IPS DF 6.9 (cell line): ENCODE measurements at regions not wholly inside any gene's neighbourhood (a gene's known extent, or its start where the extent isn't known, plus 50 kb on each side); places are given as distances from the start of the nearest gene placed in this dataset.

Experiments
- DNase-seq: peaks from one replicate; pipeline ENCODE4 v3.0.0-alpha.2; 2013; ENCODE audit warnings: low read depth, low spot score
- H3K27ac ChIP-seq: one replicate; pipeline ENCODE4 v1.5.1; 2013; ENCODE audit warnings: low read length, control low read depth
- H3K27me3 ChIP-seq: 2 replicates; pipeline ENCODE4 v1.6.1; 2013; ENCODE audit warnings: mild to moderate bottlenecking, low read length; ENCODE audit not compliant: control insufficient read depth, insufficient read depth
- H3K36me3 ChIP-seq: 2 replicates; pipeline ENCODE4 v1.6.1; 2013; ENCODE audit warnings: low read length; ENCODE audit not compliant: control insufficient read depth, insufficient read depth
- H3K4me1 ChIP-seq: 2 replicates; pipeline ENCODE4 v1.6.1; 2013; ENCODE audit warnings: low read length; ENCODE audit not compliant: control insufficient read depth, insufficient read depth
- H3K4me3 ChIP-seq: 2 replicates; pipeline ENCODE4 v1.5.1; 2013; ENCODE audit warnings: mild to moderate bottlenecking, low read length
- H3K9me3 ChIP-seq: 2 replicates; pipeline ENCODE4 v1.6.1; 2013; ENCODE audit warnings: low read length, inconsistent platforms; ENCODE audit not compliant: control insufficient read depth, insufficient read depth
- WGBS: extraction: QIAGEN DNeasy Blood & Tissue Kit; methylation state at CpG from one replicate; pipeline ENCODE4 v1.1.7; 2013; ENCODE audit warnings: mixed read lengths, missing lambda C conversion rate; ENCODE audit not compliant: insufficient read length, insufficient coverage; 5-methylcytosine and 5-hydroxymethylcytosine counted together

DNA sequence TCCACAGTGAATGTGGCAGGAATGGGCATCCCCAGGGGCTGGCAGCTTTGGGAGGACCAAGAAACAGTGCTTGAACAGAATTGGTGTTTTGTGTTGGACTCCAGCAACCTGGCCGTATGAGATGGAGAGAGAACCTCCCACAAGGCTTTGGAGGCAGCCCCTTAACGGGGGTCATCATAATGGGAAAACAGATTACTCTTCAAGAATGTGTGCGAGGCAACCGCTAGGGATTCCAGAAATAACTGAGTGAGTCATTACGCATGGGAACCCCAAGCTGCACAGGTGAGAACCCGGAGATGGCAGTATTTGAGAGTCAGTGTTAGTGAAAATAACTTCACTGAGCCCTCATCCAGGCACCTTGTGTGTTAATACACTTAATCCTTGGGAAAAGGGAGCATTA is 567.8 kb upstream of the TBX3 start:
- no peaks in the 10 kb centered on the region for H3K27me3 ChIP-seq
- H3K9me3 ChIP-seq: no peaks in the 10 kb centered on the region
- H3K4me1 ChIP-seq: 0 out of 2 replicates have a peak, but pooled peaks cover 1% of the 10 kb centered on the region
- WGBS: no CpG with 5 or more reads among the region's 6 CpGs
- DNase-seq: no peak
- no peaks in the 10 kb centered on the region for H3K36me3 ChIP-seq
- H3K4me3 ChIP-seq: no peak overlapping the region
- no peak overlapping the region for H3K27ac ChIP-seq

DNA sequence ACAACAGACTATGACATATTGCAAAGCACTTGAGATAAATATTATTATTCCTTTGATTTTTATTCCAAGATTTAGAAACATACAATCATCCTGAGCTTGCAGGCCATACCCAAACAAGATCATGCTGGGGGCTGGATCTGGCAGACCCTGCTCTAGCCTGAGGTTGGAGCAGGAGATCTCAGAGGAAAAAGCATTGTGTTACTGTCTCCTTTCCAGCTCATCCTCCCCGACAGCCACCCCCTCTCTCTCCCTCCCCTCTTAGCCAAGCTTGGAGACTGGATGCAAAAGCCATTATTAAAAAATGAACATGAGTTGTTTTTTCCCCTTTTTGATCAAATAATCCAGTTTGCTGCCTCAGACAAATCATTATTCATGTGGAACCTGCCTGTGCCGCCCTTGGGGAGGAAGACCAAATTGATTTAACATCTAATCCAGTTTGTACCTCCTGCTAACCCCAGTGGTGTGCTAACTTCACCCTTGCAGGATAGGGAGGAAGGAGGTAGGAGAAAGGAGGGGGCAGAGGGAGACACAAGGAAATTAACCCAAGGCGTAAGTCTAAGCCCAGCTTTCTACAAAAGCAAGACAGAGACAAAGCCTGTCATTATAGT is 565.8 kb upstream of the TBX3 start:
- no CpG with 5 or more reads among the region's 3 CpGs for WGBS
- Histone ChIP-seq H3K4me3 (no peak overlapping the region), H3K36me3 (no peaks in the 10 kb centered on the region), H3K4me1 (0 out of 2 replicates have a peak, but pooled peaks cover 1% of the 10 kb centered on the region), H3K27ac (no peak overlapping the region), H3K9me3 (no peaks in the 10 kb centered on the region), H3K27me3 (no peaks in the 10 kb centered on the region)
- no peak for DNase-seq

DNA sequence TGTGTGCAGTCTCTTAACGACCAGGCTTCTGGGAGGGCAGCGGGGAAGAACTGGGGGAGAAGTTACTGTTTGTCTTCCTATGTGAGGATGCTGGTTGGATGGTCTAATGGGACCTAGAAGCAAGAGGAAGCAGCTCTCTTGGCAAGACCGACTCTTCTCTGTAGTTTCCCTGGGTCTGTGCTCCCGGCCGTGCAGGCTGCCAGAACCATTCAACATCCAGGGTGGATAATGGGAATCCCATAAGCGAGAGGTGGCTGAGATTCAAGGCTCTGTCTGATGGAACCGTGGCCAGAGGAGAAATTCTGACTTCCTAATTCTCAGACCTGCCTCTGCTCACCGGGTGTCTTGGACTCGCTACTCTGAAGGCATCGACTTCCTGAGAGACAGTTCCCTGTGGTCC is 561.0 kb upstream of the TBX3 start:
- Histone ChIP-seq H3K27me3 (no peaks in the 10 kb centered on the region), H3K36me3 (no peaks in the 10 kb centered on the region), H3K9me3 (no peaks in the 10 kb centered on the region), H3K4me1 (no peaks in the 10 kb centered on the region), H3K4me3 (no peak overlapping the region), H3K27ac (no peak overlapping the region)
- no CpG with 5 or more reads among the region's 10 CpGs for WGBS
- DNase-seq: no peak

DNA sequence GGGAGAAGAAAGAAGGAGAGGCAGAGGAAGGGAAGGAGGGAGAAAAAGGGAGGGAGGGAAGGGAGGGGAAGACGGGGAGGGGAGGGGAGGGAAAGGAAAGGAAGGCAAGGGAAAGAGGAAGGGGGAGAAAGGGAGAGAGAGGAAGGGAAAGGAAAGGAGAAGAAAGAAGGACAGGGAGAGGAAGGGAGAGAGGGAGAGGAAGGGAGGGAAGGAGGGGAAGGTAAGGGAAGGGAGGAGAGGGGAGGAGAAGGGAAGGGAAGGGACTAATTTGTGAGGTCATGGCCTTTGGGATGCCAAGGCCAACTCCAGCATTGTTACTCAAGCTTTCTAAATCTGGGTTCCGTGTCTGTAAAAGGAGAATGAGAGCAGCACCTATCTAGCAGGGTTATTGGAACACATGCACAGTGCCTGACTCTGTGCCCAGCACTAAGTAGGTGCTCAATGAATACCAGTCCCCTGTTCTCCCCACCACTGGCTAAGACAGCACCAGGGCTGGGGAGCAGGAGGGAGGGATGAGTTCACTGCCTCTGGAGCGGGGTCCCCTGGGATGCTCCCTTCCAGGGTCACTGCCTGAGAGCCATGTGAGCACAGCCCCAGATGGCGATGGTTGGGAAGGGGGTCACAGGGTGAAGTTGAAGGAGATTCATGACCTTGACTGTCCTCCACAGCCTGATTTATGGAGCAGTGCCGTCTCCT is 560.1 kb upstream of the TBX3 start:
- Histone ChIP-seq H3K27me3 (no peaks in the 10 kb centered on the region), H3K4me1 (no peaks in the 10 kb centered on the region), H3K4me3 (no peak overlapping the region), H3K27ac (no peak overlapping the region), H3K36me3 (no peaks in the 10 kb centered on the region), H3K9me3 (no peaks in the 10 kb centered on the region)
- DNase-seq: no peak
- no CpG with 5 or more reads among the region's 5 CpGs for whole genome bisulfite sequencing

DNA sequence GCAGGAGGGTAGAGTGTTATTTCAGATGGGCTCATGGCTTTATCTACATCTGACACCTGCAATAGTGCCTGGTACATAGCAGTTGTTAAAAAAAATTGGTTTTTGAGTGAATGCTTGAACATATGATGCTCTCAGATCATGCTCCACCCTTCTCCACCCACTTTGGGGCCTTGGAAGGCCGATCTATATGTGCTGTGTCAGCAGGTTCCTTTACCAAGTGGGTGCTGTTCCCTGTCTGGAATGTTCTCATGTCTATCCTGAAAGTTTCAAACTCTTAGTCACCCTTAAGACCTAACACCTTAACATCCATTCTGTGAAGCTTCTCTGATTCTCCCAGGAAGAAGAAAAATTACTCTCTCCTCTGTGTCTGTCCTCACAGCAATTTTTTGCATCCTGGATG is 556.3 kb upstream of the TBX3 start:
- no peaks in the 10 kb centered on the region for H3K27me3 ChIP-seq
- no peak for DNase-seq
- H3K9me3 ChIP-seq: no peaks in the 10 kb centered on the region
- WGBS: no CpG with 5 or more reads among the region's 1 CpG
- H3K36me3 ChIP-seq: no peaks in the 10 kb centered on the region
- no peak overlapping the region for H3K27ac ChIP-seq
- H3K4me1 ChIP-seq: no peaks in the 10 kb centered on the region
- no peak overlapping the region for H3K4me3 ChIP-seq

DNA sequence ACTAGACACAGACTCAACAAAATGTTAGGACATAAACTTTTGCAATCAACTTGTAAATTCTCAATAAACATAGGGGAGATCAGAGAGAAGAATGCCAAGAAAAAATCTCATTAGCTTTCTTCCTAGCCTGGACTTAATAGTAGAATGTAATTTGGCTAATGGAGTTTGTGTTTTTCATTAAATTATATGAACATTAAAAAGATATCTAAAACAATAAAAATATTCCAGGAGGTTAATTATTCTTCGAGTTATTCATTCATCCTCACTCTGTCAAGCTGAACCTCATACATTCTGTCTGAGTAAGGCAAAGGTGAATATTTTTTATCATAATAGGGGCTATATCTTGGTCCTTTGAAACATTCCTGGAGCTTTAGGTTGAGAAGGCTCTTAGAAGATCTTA is 551.9 kb upstream of the TBX3 start:
- Histone ChIP-seq H3K27me3 (no peaks in the 10 kb centered on the region), H3K36me3 (no peaks in the 10 kb centered on the region), H3K9me3 (no peaks in the 10 kb centered on the region), H3K4me1 (peaks cover 2% of the 10 kb centered on the region; the same call in 1 of the 2 replicates), H3K27ac (no peak overlapping the region), H3K4me3 (no peak overlapping the region)
- no peak for DNase-seq
- no CpG with 5 or more reads among the region's 1 CpG for WGBS

DNA sequence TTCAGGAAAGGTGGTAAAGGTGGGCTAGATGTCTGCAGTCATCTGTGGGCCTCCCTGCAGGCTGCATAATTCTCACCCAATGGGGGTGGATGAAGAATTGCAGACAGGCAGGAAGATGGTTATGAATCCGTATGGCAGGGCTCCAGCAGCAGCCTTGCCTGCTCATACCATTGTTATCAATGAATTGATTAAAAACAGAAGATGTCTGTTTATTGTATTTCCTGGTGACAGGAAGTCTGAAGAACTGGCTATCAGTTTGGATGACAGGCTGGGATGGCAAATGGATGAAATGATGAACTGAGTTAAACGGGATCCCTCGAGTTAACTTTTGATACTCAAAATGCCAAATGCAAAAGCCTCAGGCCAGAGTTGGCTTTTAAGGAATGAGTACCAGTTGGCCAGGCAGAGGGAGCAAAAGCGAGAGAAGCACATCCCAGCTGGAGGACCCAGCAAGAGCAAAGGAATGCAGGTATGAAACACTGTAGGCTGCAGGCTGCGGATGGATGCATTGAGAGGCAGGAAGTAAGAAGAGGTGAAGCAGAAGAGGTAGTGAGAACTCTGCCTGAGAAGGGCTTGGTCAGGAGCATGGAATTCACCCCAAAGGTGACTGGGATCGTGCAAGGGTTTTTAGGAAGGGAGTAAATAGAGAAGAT is 550.0 kb upstream of the TBX3 start:
- no peak for DNase-seq
- no peaks in the 10 kb centered on the region for H3K9me3 ChIP-seq
- no peak overlapping the region for H3K4me3 ChIP-seq
- H3K27me3 ChIP-seq: no peaks in the 10 kb centered on the region
- peaks cover 3% of the 10 kb centered on the region; the same call in 1 of the 2 replicates for H3K4me1 ChIP-seq
- H3K36me3 ChIP-seq: no peaks in the 10 kb centered on the region
- no CpG with 5 or more reads among the region's 6 CpGs for WGBS
- H3K27ac ChIP-seq: no peak overlapping the region

DNA sequence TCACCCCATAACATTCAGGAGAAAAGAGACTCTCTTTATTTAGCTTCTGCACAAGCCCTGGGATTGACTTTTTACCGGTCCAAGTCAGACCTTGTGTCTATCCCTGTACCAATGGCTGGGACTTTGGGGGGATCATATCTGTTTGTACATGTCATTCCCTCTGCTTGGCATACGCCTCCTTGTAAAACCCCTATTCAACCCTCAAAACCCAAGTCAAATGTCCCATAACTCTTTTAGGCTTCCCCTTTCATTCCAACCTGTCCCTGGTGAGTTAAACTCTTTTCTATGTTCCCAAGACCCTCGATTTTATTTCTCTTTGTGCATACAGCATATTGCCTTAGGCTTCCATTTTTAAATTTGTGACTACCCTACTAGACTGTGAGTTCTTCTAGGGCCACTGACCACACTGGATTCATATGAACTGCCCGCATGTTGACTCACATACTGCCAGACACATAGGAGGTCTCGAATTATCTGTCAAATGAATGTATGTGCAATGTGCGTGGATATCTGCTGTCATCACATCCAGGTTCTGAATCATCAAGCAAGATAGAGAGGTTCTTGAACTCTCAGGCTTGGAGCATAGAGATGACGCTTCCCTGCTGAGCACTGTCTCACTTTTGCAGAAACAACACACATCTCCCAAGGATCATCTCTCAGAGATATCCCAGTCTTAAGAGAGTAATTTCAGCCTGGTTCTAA is 548.6 kb upstream of the TBX3 start:
- WGBS: no CpG with 5 or more reads among the region's 7 CpGs
- no peak for DNase-seq
- no peaks in the 10 kb centered on the region for H3K27me3 ChIP-seq
- H3K36me3 ChIP-seq: no peaks in the 10 kb centered on the region
- H3K4me3 ChIP-seq: no peak overlapping the region
- no peak overlapping the region for H3K27ac ChIP-seq
- H3K4me1 ChIP-seq: peaks cover 3% of the 10 kb centered on the region; the same call in 1 of the 2 replicates
- no peaks in the 10 kb centered on the region for H3K9me3 ChIP-seq

DNA sequence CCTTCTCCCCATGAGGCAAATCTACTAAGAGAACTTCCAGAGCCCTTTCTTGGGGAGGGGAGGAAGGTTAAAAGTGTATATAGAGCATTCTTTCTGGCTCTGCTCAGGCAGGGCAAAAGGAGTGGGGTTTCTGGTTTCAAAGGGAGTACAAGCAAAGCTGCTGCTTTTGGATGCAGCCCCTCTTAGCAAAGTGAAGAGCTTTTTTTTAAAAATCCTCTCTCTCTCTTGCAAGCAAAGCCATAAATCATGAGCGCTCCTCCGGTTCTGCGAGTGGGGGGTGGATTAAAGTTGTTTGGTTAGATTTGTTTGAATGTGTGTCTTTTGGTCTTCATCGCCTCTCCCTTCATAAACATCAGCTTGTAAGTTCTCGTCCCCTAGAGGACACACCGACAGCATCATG is 546.6 kb upstream of the TBX3 start:
- WGBS: no CpG with 5 or more reads among the region's 6 CpGs
- no peak overlapping the region for H3K4me3 ChIP-seq
- peaks cover 3% of the 10 kb centered on the region; the same call in 1 of the 2 replicates for H3K4me1 ChIP-seq
- no peaks in the 10 kb centered on the region for H3K36me3 ChIP-seq
- H3K9me3 ChIP-seq: no peaks in the 10 kb centered on the region
- H3K27me3 ChIP-seq: no peaks in the 10 kb centered on the region
- H3K27ac ChIP-seq: no peak overlapping the region
- no peak for DNase-seq

DNA sequence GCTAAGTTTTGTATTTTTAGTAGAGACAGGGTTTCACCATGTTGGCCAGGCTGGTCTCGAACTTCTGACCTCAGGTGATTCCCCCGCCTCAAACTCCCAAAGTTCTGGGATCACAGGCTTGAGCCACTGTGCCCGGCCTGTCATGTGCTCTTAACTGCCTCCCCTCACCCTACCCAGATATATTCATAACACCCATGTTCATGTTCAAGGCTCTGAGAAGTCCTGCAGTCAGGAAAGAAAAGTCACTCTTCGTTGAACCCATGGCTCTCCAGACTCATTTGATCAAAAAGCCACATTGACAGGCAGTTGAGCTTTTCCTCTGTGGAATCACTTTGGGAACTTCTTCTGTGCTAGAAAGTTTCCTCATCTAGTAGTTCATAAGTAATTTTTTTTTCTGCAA is 545.5 kb upstream of the TBX3 start:
- Histone ChIP-seq H3K9me3 (no peaks in the 10 kb centered on the region), H3K27ac (no peak overlapping the region), H3K4me1 (peaks cover 3% of the 10 kb centered on the region; the same call in 1 of the 2 replicates), H3K4me3 (no peak overlapping the region), H3K36me3 (no peaks in the 10 kb centered on the region), H3K27me3 (no peaks in the 10 kb centered on the region)
- no peak for DNase-seq
- no CpG with 5 or more reads among the region's 4 CpGs for WGBS
